SK-N-SH (cell line): ENCODE measurements at regions not wholly inside any gene's neighbourhood (a gene's known extent, or its start where the extent isn't known, plus 50 kb on each side); places are given as distances from the start of the nearest gene placed in this dataset.

ENCODE experiments used
- EZH2phosphoT487 ChIP-seq: fragments of 200-600 bp; sonication (generic); IDR thresholded peaks from 2 replicates; pipeline ENCODE4 v1.6.1; 2017; ENCODE audit warnings: low read depth, mixed run types, mild to moderate bottlenecking, antibody characterized with exemption, moderate library complexity, borderline replicate concordance
- FOXM1 ChIP-seq: IDR thresholded peaks from 2 replicates; pipeline ENCODE4 v1.4.0; 2012; ENCODE audit warnings: low read depth, mild to moderate bottlenecking
- JUND ChIP-seq: IDR thresholded peaks from 2 replicates; pipeline ENCODE4 v1.4.0; 2012
- POLR2AphosphoS5 ChIP-seq: IDR thresholded peaks from 2 replicates; pipeline ENCODE4 v1.6.1; 2012; ENCODE audit warnings: low read depth, low read length
- RAD21 ChIP-seq: IDR thresholded peaks from 2 replicates; pipeline ENCODE4 v1.6.1; 2012; ENCODE audit warnings: mild to moderate bottlenecking, low read length
- REST ChIP-seq: IDR thresholded peaks from 2 replicates; pipeline ENCODE4 v1.6.1; 2012; ENCODE audit warnings: mild to moderate bottlenecking, low read depth, low read length, moderate library complexity
- RXRA ChIP-seq: IDR thresholded peaks from 2 replicates; pipeline ENCODE4 v1.4.0; 2012; ENCODE audit warnings: low read depth, mild to moderate bottlenecking, borderline replicate concordance
- TF ChIP-seq, protein P1 (sequence below): fragments of 200-600 bp; sonication (generic); IDR thresholded peaks from 2 replicates; pipeline ENCODE4 v1.6.1; 2017; ENCODE audit warnings: antibody characterized with exemption, mild to moderate bottlenecking, moderate library complexity

GRCh38 chr5:169385636-169386035 lies 84.7 kb upstream of the SLIT3 start:
- TF ChIP-seq FOXM1 (no peak), JUND (no peak), POLR2AphosphoS5 (no peak), RXRA (no peak), REST (no peak), EZH2phosphoT487 (no peak), RAD21 (no peak)
- TF ChIP-seq, protein P1, sequence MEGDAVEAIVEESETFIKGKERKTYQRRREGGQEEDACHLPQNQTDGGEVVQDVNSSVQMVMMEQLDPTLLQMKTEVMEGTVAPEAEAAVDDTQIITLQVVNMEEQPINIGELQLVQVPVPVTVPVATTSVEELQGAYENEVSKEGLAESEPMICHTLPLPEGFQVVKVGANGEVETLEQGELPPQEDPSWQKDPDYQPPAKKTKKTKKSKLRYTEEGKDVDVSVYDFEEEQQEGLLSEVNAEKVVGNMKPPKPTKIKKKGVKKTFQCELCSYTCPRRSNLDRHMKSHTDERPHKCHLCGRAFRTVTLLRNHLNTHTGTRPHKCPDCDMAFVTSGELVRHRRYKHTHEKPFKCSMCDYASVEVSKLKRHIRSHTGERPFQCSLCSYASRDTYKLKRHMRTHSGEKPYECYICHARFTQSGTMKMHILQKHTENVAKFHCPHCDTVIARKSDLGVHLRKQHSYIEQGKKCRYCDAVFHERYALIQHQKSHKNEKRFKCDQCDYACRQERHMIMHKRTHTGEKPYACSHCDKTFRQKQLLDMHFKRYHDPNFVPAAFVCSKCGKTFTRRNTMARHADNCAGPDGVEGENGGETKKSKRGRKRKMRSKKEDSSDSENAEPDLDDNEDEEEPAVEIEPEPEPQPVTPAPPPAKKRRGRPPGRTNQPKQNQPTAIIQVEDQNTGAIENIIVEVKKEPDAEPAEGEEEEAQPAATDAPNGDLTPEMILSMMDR = no peak
